ENCODE measurements at regions not wholly inside any gene's neighbourhood (a gene's known extent, or its start where the extent isn't known, plus 50 kb on each side); places are given as distances from the start of the nearest gene placed in this dataset.

- no peaks in the 10 kb centered on the region for H3K9me2 ChIP-seq
- H3K27me3 ChIP-seq (ENCODE audit: insufficient read depth), result no peaks in the 10 kb centered on the region
- no peak overlapping the region for H3K4me3 ChIP-seq (ENCODE audit: low read depth in 2 of 2, low read length in 1 of 2)
- H3K79me2 ChIP-seq (ENCODE audit: insufficient read depth), result no peaks in the 10 kb centered on the region
- H4K20me1 ChIP-seq (ENCODE audit: insufficient read depth), result no peaks in the 10 kb centered on the region
- H3K4me2 ChIP-seq, result no peak overlapping the region
- H3F3A ChIP-seq (replicated peaks; ENCODE audit: insufficient read depth), result no peaks in the 10 kb centered on the region
- no peak overlapping the region for H3K27ac ChIP-seq (ENCODE audit: low read depth in 2 of 2, low read length in 1 of 2)
- H3K36me3 ChIP-seq (replicated peaks in 1 of 2; ENCODE audit: control insufficient read depth in 1 of 2, insufficient read depth in 2 of 2, low read length in 1 of 2), result no peaks in the 10 kb centered on the region
- ChIA-PET POLR2A (no interaction called here), CTCF (no interaction called here)
- TF ChIP-seq ZBTB33 (IDR thresholded peaks at IDR 0.05; ENCODE audit: borderline replicate concordance, low read depth) (no peak), POLR2AphosphoS5 (IDR thresholded peaks at IDR 0.05; ENCODE audit: low read depth, low read length) (no peak), FOSL2 (IDR thresholded peaks at IDR 0.05; ENCODE audit: borderline replicate concordance, low read depth) (no peak), EP300 (IDR thresholded peaks at IDR 0.05; ENCODE audit: borderline replicate concordance in 1 of 2, low read depth in 1 of 2, low read length in 1 of 2) (no peak), GATA2 (CRISPR knock-in tag; IDR thresholded peaks at IDR 0.05) (no peak), RCOR1 (IDR thresholded peaks at IDR 0.05; ENCODE audit: low read length) (no peak), REST (IDR thresholded peaks at IDR 0.05; ENCODE audit: low read depth, low read length) (no peak), FOXJ3 (CRISPR knock-in tag; IDR thresholded peaks at IDR 0.05) (no peak), TEAD4 (IDR thresholded peaks at IDR 0.05; ENCODE audit: borderline replicate concordance, insufficient read depth) (no peak), MAX (IDR thresholded peaks at IDR 0.05; ENCODE audit: low read depth) (no peak), SMC3 (IDR thresholded peaks at IDR 0.05; ENCODE audit: low read depth, low read length) (no peak), EZH2phosphoT487 (IDR thresholded peaks at IDR 0.05; ENCODE audit: borderline replicate concordance, low read depth) (no peak), RFX5 (IDR thresholded peaks at IDR 0.05; ENCODE audit: low read length) (no peak)
- H2AFZ ChIP-seq (ENCODE audit: low read depth), result no peak overlapping the region
- H3K4me1 ChIP-seq (ENCODE audit: control insufficient read depth in 1 of 2, insufficient read depth in 2 of 2, low read depth in 1 of 2, low read length in 1 of 2), result no peaks in the 10 kb centered on the region
- H3K9ac ChIP-seq, result no peak overlapping the region
- 88% methylated on average over 3 of the region's 3 CpGs for WGBS (ENCODE audit: low lambda C conversion rate)
- no peak for DNase-seq
- H3K9me3 ChIP-seq, result no peaks in the 10 kb centered on the region; the same call in 1 of the 2 replicates
Observed at GRCh38 chr3:163518065-163518464, 1560.2 kb downstream of the SI start.

Measured in SK-N-SH (cell line).